Bronchial epithelial cell (primary cell): ENCODE measurements at regions not wholly inside any gene's neighbourhood (a gene's known extent, or its start where the extent isn't known, plus 50 kb on each side); places are given as distances from the start of the nearest gene placed in this dataset.

Experiments used
- DNase-seq: peaks from one replicate; pipeline ENCODE4 v3.0.0-alpha.2; 2010; ENCODE audit warnings: low read depth
- FAIRE-seq: peaks from 2 replicates; lab custom pipeline; 2011; peaks lifted over from hg19 to GRCh38; lab: Jason Lieb, UNC
- H3K27me3 ChIP-seq: 2 replicates; pipeline ENCODE4 v1.5.1; 2011; ENCODE audit warnings: low read length; ENCODE audit not compliant: control insufficient read depth, insufficient read depth
- H3K36me3 ChIP-seq: 2 replicates; pipeline ENCODE4 v1.5.1; 2011; ENCODE audit warnings: low read length; ENCODE audit not compliant: control insufficient read depth, insufficient read depth
- H3K4me3 ChIP-seq: 2 replicates; pipeline ENCODE4 v1.5.1; 2011; ENCODE audit warnings: mild to moderate bottlenecking, low read depth, low read length, control low read depth
- CTCF ChIP-seq: IDR thresholded peaks from 2 replicates; pipeline ENCODE4 v1.5.1; 2011; ENCODE audit warnings: mild to moderate bottlenecking, moderate library complexity, low read length, control low read depth, inconsistent platforms; ENCODE audit not compliant: insufficient read depth, severe bottlenecking

GRCh38 chr2:41928526-41928925 lies 119.3 kb upstream of the PKDCC start:
- FAIRE-seq = no peak
- no peaks in the 10 kb centered on the region for H3K36me3 ChIP-seq

GRCh38 chr2:41930807-41931566 lies 116.8 kb upstream of the PKDCC start:
- no peak for FAIRE-seq

More at GRCh38 chr2:41928526-41928925, 119.3 kb upstream of the PKDCC start:
- Histone ChIP-seq H3K4me3 (no peak overlapping the region), H3K27me3 (no peaks in the 10 kb centered on the region)
- TF ChIP-seq CTCF = no peak
- DNase-seq = peak; percentile 68

GRCh38 chr2:41932241-41933045 lies 115.4 kb upstream of the PKDCC start:
- no peak overlapping the region for H3K4me3 ChIP-seq
- TF ChIP-seq CTCF = no peak
- no peak for FAIRE-seq
- DNase-seq = no peak
- H3K27me3 ChIP-seq = no peaks in the 10 kb centered on the region
- H3K36me3 ChIP-seq = no peaks in the 10 kb centered on the region

More at GRCh38 chr2:41930807-41931566, 116.8 kb upstream of the PKDCC start:
- TF ChIP-seq CTCF = no peak
- DNase-seq = no peak
- Histone ChIP-seq H3K27me3 (no peaks in the 10 kb centered on the region), H3K4me3 (no peak overlapping the region), H3K36me3 (no peaks in the 10 kb centered on the region)

- no peak for FAIRE-seq
- no peak for DNase-seq
- Histone ChIP-seq H3K4me3 (no peak overlapping the region), H3K27me3 (no peaks in the 10 kb centered on the region), H3K36me3 (no peaks in the 10 kb centered on the region)
- no peak for TF ChIP-seq CTCF
Observed at GRCh38 chr2:41933046-41933420, 114.8 kb upstream of the PKDCC start.

GRCh38 chr2:41933585-41934320 lies 114.1 kb upstream of the PKDCC start:
- Histone ChIP-seq H3K36me3 (no peaks in the 10 kb centered on the region), H3K27me3 (no peaks in the 10 kb centered on the region), H3K4me3 (no peak overlapping the region)
- peak; percentile 29 for DNase-seq
- no peak for TF ChIP-seq CTCF
- no peak for FAIRE-seq
